ENCODE measurements at regions not wholly inside any gene's neighbourhood (a gene's known extent, or its start where the extent isn't known, plus 50 kb on each side); places are given as distances from the start of the nearest gene placed in this dataset.

GRCh38 chr2:36277146-36277808 lies 78.3 kb upstream of the CRIM1 start:
- Mint-ChIP-seq H3K9me3 (ENCODE audit: unreplicated experiment) (peaks cover 11% of the 10 kb centered on the region), H3K27ac (ENCODE audit: unreplicated experiment) (no peak overlapping the region), H3K36me3 (ENCODE audit: low read depth, unreplicated experiment) (peaks cover 14% of the 10 kb centered on the region), H3K4me1 (ENCODE audit: unreplicated experiment) (peaks cover under 1% of the 10 kb centered on the region), H3K4me3 (ENCODE audit: unreplicated experiment) (no peak overlapping the region), H3K27me3 (ENCODE audit: unreplicated experiment) (no peaks in the 10 kb centered on the region)
- no peak for DNase-seq (ENCODE audit: low spot score)
- no peak for TF ChIP-seq CTCF (IDR thresholded peaks at IDR 0.05; ENCODE audit: unreplicated experiment)

DNA sequence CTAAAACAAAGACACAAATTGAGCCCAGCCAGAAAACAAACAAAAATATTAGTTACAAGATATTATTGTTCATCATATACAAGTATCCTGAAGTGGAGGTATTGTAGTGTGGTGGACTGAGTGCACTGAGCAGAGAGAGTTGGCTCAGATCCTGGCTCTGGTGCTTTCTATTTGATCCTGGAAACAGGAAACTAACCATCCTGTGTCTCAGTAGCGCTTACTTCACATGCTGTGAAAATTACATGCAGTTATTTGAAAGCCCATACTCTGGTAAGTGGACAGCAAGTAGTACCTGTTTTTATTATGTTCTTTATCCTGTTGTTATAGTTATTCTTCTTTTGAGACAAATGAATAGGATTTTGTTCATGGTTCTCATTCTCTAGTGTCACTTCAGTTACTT lies 84.3 kb upstream of the CRIM1 start:
- Mint-ChIP-seq H3K4me1 (ENCODE audit: unreplicated experiment) (peaks cover 15% of the 10 kb centered on the region), H3K27ac (ENCODE audit: unreplicated experiment) (no peak overlapping the region), H3K4me3 (ENCODE audit: unreplicated experiment) (no peak overlapping the region), H3K36me3 (ENCODE audit: low read depth, unreplicated experiment) (no peaks in the 10 kb centered on the region), H3K27me3 (ENCODE audit: unreplicated experiment) (no peaks in the 10 kb centered on the region), H3K9me3 (ENCODE audit: unreplicated experiment) (peaks cover 5% of the 10 kb centered on the region)
- no peak for TF ChIP-seq CTCF (IDR thresholded peaks at IDR 0.05; ENCODE audit: unreplicated experiment)
- DNase-seq (ENCODE audit: low spot score), result no peak

DNA sequence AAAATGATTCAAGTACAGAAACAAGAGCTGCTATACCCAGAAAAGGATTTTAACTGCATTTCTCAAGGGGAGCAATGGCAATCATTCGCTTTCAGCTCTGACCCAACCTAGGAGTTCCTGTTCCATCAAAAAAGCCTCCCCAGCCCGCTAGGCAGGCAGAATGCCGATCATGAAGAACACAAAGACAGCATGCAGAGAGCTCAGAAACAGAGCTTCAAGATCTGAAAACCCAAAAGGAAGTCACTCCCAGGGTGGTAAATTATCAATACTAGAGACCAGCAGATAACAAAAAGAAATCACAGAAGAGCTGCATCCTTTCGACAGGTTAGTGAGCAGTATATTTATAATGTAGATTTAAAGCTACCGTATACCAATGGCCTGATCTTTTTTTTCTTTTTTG lies 84.8 kb upstream of the CRIM1 start:
- no peak for DNase-seq (ENCODE audit: low spot score)

GRCh38 chr2:36267194-36267593 lies 88.4 kb upstream of the CRIM1 start:
- no peak for DNase-seq (ENCODE audit: low spot score)
- no peaks in the 10 kb centered on the region for H3K36me3 Mint-ChIP-seq (ENCODE audit: low read depth, unreplicated experiment)
- H3K4me3 Mint-ChIP-seq (ENCODE audit: unreplicated experiment), result no peak overlapping the region
- peaks cover 1% of the 10 kb centered on the region for H3K27me3 Mint-ChIP-seq (ENCODE audit: unreplicated experiment)
- no peak for TF ChIP-seq CTCF (IDR thresholded peaks at IDR 0.05; ENCODE audit: unreplicated experiment)
- no peaks in the 10 kb centered on the region for H3K9me3 Mint-ChIP-seq (ENCODE audit: unreplicated experiment)
- H3K4me1 Mint-ChIP-seq (ENCODE audit: unreplicated experiment), result peaks cover 24% of the 10 kb centered on the region
- no peak overlapping the region for H3K27ac Mint-ChIP-seq (ENCODE audit: unreplicated experiment)

More for the DNA sequence above, 84.8 kb upstream of the CRIM1 start:
- no peak overlapping the region for H3K4me3 Mint-ChIP-seq (ENCODE audit: unreplicated experiment)
- no peak for TF ChIP-seq CTCF (IDR thresholded peaks at IDR 0.05; ENCODE audit: unreplicated experiment)
- peaks cover 15% of the 10 kb centered on the region for H3K4me1 Mint-ChIP-seq (ENCODE audit: unreplicated experiment)
- H3K9me3 Mint-ChIP-seq (ENCODE audit: unreplicated experiment), result peaks cover under 1% of the 10 kb centered on the region
- no peak overlapping the region for H3K27ac Mint-ChIP-seq (ENCODE audit: unreplicated experiment)
- no peaks in the 10 kb centered on the region for H3K27me3 Mint-ChIP-seq (ENCODE audit: unreplicated experiment)
- H3K36me3 Mint-ChIP-seq (ENCODE audit: low read depth, unreplicated experiment), result no peaks in the 10 kb centered on the region

DNA sequence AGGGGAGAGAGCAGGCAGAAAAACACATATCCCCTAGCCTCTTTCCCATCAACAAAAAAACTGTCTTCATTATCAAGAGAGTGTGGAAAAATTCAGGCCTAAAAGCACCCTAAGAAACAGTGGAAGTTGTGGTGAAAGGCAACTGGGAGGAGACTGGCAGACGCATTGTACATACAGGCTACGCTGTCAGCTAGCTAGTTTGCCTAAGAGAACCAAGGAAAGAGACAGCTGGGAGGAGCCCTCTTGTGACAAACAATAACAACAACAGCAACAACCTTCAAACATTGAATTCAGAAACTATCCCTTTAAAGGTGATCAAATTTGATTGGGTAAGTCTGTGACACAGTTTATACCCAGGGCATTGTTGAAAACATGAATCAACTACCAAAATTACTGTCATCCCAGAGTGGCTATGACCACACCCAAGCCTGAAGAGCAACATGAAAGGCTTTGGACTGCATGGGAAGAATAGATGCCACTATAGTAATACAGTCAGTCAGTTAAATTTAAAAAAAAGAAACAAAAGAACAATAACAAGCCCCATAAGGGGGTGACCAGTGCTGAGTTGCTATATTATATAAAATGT lies 88.9 kb upstream of the CRIM1 start:
- H3K27ac Mint-ChIP-seq (ENCODE audit: unreplicated experiment), result no peak overlapping the region
- H3K36me3 Mint-ChIP-seq (ENCODE audit: low read depth, unreplicated experiment), result no peaks in the 10 kb centered on the region
- H3K4me1 Mint-ChIP-seq (ENCODE audit: unreplicated experiment), result peaks cover 21% of the 10 kb centered on the region
- no peak overlapping the region for H3K4me3 Mint-ChIP-seq (ENCODE audit: unreplicated experiment)
- no peak for DNase-seq (ENCODE audit: low spot score)
- H3K9me3 Mint-ChIP-seq (ENCODE audit: unreplicated experiment), result no peaks in the 10 kb centered on the region
- H3K27me3 Mint-ChIP-seq (ENCODE audit: unreplicated experiment), result peaks cover 1% of the 10 kb centered on the region
- no peak for TF ChIP-seq CTCF (IDR thresholded peaks at IDR 0.05; ENCODE audit: unreplicated experiment)
